ENCODE measurements at regions not wholly inside any gene's neighbourhood (a gene's known extent, or its start where the extent isn't known, plus 50 kb on each side); places are given as distances from the start of the nearest gene placed in this dataset.

GRCh38 chr3:150116196-150116595 lies 145.5 kb upstream of the PFN2 start:
- no peak for DNase-seq

DNA sequence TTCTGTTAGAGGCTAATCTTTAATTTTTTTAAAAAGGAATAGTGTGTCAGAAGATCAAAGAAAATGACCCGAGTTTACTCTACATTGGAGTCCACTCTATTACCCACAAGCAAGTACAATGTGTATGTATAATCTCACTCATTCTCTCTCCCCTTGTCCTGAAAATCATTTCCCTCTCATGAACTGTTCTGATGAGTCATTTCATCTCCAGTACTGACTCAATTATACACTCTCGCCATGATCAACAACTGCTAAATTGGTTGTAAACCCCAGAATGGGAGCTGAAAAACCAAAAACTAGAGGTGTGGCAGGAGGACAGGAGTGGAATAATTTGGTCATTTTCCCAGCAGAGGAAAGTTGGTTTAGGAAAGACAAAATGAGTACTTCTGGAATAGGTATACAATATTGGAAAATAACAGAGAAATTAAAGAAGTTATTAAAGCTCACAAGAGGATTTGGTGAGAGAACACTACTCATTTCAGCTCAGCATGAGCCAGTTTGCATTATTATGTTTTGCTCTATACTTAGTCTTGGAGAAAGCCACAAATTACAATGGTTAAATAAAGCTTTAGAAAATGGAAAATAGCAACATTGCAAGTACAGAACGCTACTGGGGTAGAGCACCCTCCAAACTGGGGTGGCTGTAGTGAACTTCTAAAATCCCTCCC lies 144.3 kb upstream of the PFN2 start:
- no peak for DNase-seq

GRCh38 chr3:150114273-150114672 lies 143.6 kb upstream of the PFN2 start:
- DNase-seq: no peak

GRCh38 chr3:150110097-150110496 lies 139.4 kb upstream of the PFN2 start:
- no peak for DNase-seq

- DNase-seq: no peak
Measured at GRCh38 chr3:150107429-150108175, 136.9 kb upstream of the PFN2 start.

DNA sequence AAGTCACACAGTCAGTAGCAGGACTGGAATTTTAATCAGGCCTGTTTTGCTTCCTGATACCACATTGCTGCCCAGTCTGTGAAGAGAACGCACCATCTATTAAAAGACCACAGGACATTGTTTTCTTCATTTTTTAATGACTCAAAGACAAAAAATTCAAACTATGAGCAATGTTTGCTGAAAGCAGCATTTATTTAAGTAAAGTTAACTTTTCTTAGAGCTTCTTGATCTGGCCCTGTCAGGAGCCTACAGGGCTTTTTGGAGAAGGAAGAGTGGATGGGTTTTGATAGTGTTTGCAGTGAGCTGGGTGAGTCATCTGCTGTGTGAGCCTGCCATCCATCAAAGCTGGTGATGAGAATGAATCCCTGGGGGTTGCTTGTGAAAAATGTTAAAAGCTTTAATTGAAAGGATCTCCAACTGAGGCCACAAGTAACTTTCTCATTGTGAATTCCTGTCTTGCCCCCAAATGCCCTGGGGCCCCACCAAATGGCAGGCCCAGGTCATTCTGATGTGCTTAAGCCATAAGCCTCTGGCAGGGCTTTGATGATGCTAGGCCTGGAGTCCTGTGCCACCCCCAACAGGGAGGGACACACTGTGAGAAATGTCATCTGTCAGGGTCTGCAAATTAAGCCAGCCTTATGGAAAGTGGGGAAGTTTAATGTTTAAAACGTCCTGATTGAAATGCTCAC lies 136.2 kb upstream of the PFN2 start:
- DNase-seq: no peak

DNA sequence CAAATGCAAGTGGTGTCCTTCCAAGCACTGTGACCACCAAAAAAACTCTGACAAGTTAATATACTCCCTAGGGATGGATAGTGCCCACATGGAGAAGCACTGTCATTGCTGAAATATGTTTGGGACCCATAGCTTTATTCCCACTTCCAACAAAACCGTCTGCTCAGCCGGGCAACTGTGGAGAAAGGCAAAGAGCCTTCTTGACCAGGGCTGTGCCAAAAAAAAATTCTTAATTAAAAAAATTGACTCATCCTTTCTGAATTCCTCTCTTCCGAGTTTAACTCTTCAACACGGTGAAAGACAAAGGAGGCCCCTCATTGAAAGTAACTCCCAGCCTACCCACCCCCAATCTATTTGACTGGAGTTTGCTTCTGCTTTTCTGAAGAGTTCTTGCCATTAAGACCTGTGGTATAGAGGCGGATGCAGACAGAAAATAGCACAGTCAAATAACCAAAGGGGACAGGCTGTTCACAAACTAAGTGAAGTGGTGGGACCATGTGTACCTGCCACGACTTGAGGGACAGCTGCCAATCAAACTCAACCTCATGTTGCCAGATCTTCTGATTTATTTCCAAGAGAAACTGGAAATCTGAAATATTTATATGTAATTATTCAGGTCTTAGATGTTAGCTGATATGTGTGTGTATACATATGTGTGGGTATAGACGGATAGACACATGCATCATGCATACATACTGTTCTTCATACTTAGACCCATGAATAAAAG lies 135.4 kb upstream of the PFN2 start:
- no peak for DNase-seq

GRCh38 chr3:150105025-150105424 lies 134.3 kb upstream of the PFN2 start:
- no peak for DNase-seq

- DNase-seq: no peak
Measured at GRCh38 chr3:150104564-150104963, 133.9 kb upstream of the PFN2 start.

DNA sequence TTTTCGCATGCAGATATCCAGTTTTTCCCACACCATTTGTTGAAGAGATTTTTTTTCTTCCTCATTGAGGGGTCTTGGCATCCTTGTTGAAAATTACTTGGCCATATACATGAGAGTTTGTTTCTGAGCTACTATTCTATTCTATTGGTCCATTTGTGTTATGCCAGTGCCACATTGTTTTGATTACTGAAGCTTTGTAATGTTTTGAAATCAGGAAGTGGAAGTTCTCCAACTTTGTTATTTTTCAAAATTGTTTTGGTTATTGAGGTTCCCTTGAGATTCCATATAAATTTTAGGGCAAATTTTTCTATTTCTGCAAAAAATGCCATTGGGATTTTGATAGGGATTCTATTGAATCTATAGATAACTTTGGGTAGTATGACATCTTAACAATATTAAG lies 130.3 kb upstream of the PFN2 start:
- DNase-seq: no peak

GRCh38 chr3:150098621-150099020 lies 127.9 kb upstream of the PFN2 start:
- DNase-seq: no peak

DNA sequence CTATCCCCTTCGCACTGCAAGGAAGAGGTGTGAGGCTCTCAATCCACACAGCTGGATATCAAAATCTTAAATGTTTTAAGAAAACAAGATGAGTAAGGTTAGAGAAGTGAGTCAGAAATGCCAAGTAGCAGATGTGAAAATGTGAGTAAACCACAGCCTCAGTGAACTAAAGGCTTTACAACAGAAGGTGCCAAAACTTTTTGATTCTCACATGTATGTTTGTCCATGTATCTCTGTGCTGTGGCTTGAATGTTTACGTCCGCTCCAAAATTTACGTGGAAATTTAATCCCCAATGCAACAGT lies 126.8 kb upstream of the PFN2 start:
- DNase-seq: no peak

DNA sequence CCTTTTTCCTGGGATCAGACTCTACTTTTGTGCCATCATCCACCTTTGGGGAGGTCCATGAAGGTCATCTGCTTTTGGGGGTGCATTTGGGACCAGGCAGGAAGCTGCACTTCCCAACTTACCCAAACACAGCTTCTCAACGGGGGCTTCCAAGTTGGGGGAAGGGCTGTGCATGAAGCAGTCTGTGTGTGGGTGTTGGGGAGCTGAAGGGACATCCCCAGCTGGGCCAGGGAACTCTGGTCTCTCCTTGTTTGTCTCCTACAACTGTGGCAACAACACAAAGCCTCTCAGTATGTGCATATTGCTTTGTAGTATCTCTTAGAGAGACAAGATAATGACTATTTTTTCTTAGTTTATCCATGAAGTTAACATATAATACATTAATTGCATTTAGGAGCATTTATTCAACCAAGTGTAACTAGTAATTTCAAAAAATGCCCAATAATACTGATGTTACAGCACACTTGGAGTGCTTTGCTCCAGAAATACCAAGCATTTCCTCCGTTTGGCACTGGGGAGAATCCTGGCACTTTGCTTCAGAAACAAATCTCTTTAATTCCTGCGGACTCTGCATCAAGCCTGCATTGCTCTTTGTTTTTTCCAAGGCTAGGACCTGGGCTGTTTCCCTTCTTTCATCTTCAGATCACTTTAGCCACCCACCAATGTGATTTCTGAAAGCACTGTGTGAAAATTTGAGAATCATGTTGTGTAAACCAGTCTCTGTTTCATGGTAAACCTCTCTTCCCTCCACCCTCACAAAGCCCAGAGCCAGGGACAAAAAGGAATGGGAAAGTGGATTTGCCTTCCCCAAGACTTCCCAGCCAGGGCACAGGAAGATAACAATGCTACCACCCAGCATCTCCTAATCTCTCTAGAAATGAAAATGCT lies 126.2 kb upstream of the PFN2 start:
- no peak for DNase-seq

DNA sequence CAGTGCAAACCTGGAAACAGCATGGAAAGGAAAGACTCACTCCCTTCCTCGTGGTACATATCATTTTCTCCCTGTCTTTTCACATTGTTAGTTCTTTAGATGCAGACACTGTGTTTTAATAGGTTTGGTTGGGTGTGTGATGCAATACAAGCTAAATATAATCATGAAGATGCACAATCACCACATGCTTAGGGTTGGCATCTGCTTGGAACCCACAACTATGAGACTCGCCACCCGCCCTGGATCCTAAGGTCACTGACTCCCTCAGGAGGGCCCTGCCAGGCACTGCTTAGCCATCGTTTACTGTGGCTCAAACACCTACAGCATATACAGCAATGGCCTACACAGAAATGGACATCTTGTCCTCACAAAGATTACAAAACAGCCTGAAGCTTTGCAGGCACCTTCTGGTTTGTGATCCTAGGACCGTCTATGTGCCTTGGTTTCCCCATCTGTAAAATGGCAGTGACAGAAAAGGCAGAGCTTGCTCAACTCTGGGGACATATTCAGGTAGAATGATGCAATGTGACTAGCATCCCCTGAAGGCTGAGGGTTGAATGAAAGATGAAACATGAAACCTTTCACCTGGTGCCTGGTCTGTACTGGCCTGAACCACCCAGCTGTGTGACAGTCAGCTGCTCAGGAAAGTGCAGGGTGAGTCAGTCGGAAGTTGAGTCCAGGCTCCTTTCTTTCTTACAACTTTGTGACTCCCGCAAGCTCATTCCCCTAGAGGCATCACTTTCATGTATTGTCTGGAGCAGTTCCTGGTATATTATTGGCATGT lies 123.6 kb upstream of the PFN2 start:
- no peak for DNase-seq

DNA sequence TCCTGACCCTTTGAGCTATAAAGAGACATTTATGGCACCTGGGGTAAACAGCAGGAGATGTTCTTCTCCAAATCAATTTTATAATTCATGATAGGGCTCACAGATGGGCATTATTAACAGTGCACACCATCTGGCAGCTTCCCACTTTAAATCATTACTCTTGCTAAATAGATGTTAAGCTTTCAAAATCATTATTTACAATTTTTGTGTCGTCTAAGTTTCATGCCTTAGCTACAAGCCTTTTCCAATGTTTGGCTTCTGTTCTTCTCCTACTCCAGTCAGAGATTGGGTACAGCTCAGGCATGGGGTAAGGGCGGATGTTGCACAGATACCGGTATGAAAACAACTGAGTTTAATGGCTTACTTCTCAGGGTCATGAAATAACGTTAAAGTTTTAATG lies 120.9 kb upstream of the PFN2 start:
- no peak for DNase-seq

GRCh38 chr3:150090877-150091276 lies 120.2 kb upstream of the PFN2 start:
- no peak for DNase-seq

- DNase-seq: no peak
Measured at GRCh38 chr3:150090006-150090405, 119.3 kb upstream of the PFN2 start.

- DNase-seq: no peak
Measured at GRCh38 chr3:150084128-150084527, 113.4 kb upstream of the PFN2 start.

GRCh38 chr3:150083655-150084042 lies 113.0 kb upstream of the PFN2 start:
- DNase-seq: no peak

DNA sequence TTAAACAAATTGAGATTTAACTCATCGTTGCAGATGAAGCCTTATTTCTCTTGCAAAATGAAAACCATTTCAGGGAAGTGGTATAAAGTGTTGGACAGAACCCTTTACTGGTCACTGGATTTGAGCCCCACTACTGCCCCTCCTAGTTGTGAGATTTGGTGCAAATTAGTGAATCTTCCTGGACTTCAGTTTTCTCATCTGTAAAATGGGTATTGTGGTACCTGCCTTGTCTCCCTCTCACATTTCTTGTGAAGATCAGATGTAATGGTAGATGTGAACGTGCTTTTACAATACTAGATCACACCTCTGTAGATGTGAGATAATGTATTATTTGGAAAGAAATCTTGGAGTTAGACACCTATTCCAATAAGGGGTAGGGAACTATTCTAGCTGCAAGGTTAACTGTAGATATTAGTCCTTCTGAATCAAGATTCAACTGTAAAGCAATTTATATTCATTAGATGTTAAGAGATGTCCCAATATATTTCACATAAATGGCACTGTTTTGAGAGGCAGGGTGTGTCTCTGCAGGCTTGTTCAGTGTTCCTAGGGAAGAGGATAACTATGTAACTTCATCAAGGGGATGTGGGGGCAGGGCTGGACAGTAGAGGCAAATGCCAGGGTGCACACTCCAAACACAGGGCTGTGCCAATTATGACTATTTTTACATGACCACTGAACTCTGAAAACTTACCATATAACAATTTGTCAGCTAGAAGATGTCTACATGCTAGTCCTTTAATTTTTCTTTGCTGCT lies 112.4 kb upstream of the PFN2 start:
- DNase-seq: no peak

GRCh38 chr3:150081084-150081483 lies 110.4 kb upstream of the PFN2 start:
- no peak for DNase-seq

Data from stimulated activated CD4-positive, alpha-beta T cell treated with anti-CD3 and anti-CD28 coated beads, Interleukin-15, amount 100 ng/mL, for 24 hours (primary cell).